LNCAP (cell line): ENCODE measurements at regions not wholly inside any gene's neighbourhood (a gene's known extent, or its start where the extent isn't known, plus 50 kb on each side); places are given as distances from the start of the nearest gene placed in this dataset.

Experiments
- TF ChIP-seq, protein P1 (sequence below): fragments of 450-650 bp; IDR thresholded peaks from 2 replicates; pipeline ENCODE4 v1.5.1; 2017; ENCODE audit warnings: mild to moderate bottlenecking

DNA sequence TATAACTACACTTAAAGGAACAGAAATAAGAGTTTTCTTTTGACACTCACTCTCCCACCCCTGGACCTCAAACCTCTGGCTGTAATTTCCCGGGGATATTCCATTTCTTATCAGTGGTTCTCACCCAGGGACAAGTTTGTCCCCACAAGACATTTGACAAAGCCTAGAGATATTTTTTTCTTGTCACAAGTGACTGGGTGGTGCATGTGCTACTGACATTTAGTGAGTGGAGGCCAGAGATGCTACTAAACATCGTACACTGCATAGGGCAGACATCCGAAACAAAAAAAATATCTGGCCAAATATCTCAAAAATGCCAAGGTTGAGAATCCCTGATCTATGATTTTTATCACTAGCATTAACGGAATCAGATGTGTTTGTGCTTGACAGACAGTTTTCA lies 168.0 kb upstream of the FRMD4B start:
- TF ChIP-seq, protein P1, sequence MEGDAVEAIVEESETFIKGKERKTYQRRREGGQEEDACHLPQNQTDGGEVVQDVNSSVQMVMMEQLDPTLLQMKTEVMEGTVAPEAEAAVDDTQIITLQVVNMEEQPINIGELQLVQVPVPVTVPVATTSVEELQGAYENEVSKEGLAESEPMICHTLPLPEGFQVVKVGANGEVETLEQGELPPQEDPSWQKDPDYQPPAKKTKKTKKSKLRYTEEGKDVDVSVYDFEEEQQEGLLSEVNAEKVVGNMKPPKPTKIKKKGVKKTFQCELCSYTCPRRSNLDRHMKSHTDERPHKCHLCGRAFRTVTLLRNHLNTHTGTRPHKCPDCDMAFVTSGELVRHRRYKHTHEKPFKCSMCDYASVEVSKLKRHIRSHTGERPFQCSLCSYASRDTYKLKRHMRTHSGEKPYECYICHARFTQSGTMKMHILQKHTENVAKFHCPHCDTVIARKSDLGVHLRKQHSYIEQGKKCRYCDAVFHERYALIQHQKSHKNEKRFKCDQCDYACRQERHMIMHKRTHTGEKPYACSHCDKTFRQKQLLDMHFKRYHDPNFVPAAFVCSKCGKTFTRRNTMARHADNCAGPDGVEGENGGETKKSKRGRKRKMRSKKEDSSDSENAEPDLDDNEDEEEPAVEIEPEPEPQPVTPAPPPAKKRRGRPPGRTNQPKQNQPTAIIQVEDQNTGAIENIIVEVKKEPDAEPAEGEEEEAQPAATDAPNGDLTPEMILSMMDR = no peak

DNA sequence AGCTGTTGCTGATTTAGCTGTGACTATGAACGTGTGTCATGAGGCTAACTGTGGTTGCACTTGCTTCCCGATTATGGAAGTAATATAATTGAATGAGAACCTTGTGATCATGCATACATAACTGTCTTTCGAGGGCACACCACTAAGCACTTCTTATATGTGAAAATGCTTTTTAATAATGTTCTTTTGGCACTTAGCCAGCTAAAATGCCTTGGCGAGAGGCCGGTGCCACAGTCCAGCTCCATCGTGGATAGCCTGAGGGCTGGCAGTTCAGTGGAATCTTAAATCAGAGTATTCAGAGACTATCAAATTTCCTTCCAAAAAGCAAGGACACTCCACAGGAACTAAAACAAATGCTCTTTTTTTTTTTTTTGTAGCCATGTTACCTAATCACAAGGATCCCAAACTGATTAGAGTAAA lies 161.6 kb upstream of the FRMD4B start:
- TF ChIP-seq, protein P1 = no peak

DNA sequence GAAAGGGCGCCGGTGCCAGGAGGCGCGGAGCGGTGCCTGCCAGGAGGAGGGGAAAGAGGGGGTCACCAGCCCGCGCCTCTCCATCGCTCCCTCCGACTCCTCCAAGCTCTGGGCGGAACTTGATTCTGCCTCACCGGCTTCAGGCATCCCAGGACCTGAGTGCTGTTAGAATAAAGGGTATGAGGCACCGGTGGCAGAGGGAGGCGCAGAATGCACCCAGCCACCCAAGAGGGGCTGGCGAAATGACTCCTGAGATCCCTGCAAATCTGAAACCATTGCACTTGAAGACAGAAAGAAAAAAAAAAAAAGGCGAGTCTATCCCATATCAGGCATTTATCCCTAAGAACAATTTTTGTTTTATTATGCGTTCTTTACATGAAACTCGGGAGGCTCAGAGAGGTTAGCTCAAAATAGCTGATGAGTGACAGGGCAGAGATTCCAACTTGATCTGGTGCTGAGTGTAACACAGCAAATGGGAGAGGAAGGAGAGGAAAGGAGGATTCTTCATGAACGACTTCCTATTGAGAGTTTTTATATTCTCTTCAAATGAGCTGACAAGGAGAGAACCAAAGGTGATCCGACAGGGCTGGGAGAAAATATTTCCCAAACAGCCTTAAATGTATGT lies 157.0 kb upstream of the FRMD4B start:
- TF ChIP-seq, protein P1 = no peak

DNA sequence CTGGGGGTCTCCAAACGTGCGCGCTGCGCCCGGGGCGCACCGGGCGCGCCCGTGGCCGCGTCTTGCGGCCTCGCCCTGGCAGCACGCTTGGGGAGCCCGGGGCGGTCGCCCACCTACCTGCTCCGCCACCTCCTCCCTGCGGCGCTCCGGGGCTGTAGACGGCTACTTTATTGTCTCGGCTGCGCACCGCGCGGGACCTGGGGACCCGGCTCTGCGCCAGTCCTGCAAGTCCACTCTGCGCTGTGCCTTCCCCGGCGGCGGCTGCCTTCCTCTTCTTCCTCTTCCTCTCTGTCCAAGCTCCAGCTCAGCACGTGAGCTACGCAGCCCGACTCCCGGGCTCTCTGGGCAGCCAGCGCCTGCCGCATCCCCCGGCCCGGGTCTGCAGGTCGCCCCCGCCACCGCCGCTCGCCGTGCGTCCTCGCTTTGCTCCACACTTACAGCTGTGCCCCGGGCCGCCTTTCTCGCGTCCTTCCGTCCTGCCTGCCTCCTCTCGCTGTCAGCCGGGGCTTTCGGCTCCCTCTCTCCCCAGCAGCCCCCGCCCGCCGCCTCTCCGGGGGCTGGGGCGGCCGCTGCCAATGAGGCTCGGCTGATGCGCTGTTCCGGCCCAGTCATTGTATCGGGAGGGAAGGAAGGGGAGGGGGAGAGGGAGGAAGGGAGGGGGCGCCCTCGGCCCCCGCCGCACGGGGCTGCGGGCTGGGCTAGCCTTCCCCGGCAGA lies 156.4 kb upstream of the FRMD4B start:
- TF ChIP-seq, protein P1 = no peak

DNA sequence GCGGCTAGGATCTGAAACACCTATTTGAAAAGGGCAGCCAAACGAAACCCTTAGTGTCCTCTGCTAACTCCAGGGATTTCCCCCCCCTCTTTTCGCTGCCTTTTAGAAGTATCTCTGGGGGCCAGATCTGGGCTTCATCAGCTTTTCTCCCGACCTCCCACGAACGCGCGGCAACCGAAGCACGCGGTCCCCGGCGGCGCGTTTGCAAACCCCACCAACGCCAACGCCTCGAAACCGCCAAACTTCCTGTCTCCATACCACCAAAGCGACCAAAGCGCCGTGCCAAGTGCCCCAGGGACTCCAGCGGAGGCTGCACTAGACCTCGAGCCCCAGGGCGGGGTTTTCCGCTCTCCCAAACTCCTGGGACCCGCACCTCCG lies 155.8 kb upstream of the FRMD4B start:
- TF ChIP-seq, protein P1 = no peak

DNA sequence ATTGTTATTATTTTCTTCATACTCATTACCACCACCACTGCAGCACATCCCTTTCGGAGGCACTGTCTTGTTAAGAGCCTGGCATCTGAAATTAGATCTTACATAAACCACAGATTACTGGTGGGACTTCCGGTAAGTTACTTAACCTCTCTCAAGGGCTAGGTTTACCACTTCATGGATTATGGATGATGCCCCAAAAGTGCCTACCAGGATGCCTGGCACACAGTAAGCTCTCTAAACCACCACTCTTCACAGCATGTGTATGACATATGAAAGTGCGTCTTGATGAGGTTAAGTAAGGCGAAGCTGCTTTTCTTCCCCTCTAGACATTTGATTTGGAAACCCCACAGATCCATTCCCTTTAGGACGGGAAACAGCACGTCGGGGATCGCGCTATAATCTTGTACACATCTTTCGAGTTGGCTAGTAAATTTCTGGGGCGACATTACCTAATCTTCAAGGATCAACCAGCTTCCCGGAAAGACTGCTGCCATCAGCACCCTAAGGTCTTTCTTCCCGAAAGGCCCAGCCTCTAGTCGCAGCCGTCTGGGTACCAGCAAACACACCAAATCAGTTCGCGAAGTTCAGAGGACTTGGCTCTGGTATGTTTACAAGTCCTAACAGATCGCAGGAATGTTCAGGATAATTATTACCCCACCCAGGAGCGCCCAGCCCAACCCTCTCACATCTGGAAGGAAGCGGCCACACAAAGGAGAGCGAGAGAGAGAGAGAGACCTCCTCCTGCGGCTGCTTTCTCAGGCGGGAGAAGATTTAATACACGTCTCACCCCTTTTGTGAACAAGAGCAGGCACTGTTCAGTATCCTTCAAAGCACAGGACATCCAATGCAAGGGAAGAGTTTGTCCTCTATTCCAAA lies 155.1 kb upstream of the FRMD4B start:
- TF ChIP-seq, protein P1 = no peak

DNA sequence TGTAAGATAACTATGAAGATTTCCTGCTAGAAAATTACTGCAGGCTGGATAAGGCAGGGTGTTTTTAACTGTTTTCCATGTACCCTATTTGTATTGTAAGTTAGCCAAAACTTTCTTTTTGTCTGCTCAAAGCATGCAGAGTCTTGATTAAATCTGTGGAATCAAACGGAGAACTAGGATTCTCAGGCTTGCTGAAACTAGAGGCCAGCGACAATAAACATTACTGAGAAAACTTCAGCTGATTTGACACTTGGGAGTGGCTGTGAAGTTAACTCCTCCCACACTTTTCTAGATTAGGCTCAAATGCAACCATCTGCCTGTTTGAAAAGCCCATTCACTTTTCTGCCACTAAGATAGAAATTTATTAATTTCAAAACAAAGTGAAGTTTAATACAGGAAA lies 153.2 kb upstream of the FRMD4B start:
- TF ChIP-seq, protein P1 = no peak
